ENCODE measurements at regions not wholly inside any gene's neighbourhood (a gene's known extent, or its start where the extent isn't known, plus 50 kb on each side); places are given as distances from the start of the nearest gene placed in this dataset.

GRCh38 chr3:59286791-59287531 is 237.1 kb upstream of the CFAP20DC start:
- Histone ChIP-seq H3K27ac (ENCODE audit: low read length) (no peak overlapping the region), H3K36me3 (ENCODE audit: control insufficient read depth, insufficient read depth, low read length) (no peaks in the 10 kb centered on the region), H3K4me1 (ENCODE audit: control insufficient read depth, insufficient read depth, low read length) (no peaks in the 10 kb centered on the region), H3K4me3 (ENCODE audit: low read length) (no peak overlapping the region), H3K9me3 (ENCODE audit: control insufficient read depth, insufficient read depth, low read length) (peaks cover 1% of the 10 kb centered on the region; the same call in 1 of the 2 replicates), H3K27me3 (ENCODE audit: control insufficient read depth, insufficient read depth, low read length) (no peaks in the 10 kb centered on the region)
- no peak for DNase-seq (ENCODE audit: low read depth, low spot score)
- WGBS (ENCODE audit: insufficient coverage, insufficient read length) = no CpG with 5 or more reads among the region's 2 CpGs

- Histone ChIP-seq H3K36me3 (ENCODE audit: control insufficient read depth, insufficient read depth, low read length) (no peaks in the 10 kb centered on the region), H3K27me3 (ENCODE audit: control insufficient read depth, insufficient read depth, low read length) (no peaks in the 10 kb centered on the region), H3K4me3 (ENCODE audit: low read length) (no peak overlapping the region), H3K27ac (ENCODE audit: low read length) (no peak overlapping the region), H3K9me3 (ENCODE audit: control insufficient read depth, insufficient read depth, low read length) (peaks cover 1% of the 10 kb centered on the region; the same call in 1 of the 2 replicates), H3K4me1 (ENCODE audit: control insufficient read depth, insufficient read depth, low read length) (no peaks in the 10 kb centered on the region)
- no CpG with 5 or more reads among the region's 2 CpGs for WGBS (ENCODE audit: insufficient coverage, insufficient read length)
- no peak for DNase-seq (ENCODE audit: low read depth, low spot score)
Measured at GRCh38 chr3:59285560-59285959, 235.7 kb upstream of the CFAP20DC start.

GRCh38 chr3:59284926-59285325 is 235.1 kb upstream of the CFAP20DC start:
- Histone ChIP-seq H3K4me3 (ENCODE audit: low read length) (no peak overlapping the region), H3K9me3 (ENCODE audit: control insufficient read depth, insufficient read depth, low read length) (peaks cover 1% of the 10 kb centered on the region; the same call in 1 of the 2 replicates), H3K36me3 (ENCODE audit: control insufficient read depth, insufficient read depth, low read length) (no peaks in the 10 kb centered on the region), H3K27me3 (ENCODE audit: control insufficient read depth, insufficient read depth, low read length) (no peaks in the 10 kb centered on the region), H3K4me1 (ENCODE audit: control insufficient read depth, insufficient read depth, low read length) (no peaks in the 10 kb centered on the region), H3K27ac (ENCODE audit: low read length) (no peak overlapping the region)
- no CpG with 5 or more reads among the region's 1 CpG for WGBS (ENCODE audit: insufficient coverage, insufficient read length)
- DNase-seq (ENCODE audit: low read depth, low spot score) = no peak

GRCh38 chr3:59280113-59280512 is 230.3 kb upstream of the CFAP20DC start:
- H3K9me3 ChIP-seq (ENCODE audit: control insufficient read depth, insufficient read depth, low read length) = peaks cover 1% of the 10 kb centered on the region; the same call in 1 of the 2 replicates
- no CpG with 5 or more reads among the region's 2 CpGs for WGBS (ENCODE audit: insufficient coverage, insufficient read length)

GRCh38 chr3:59277816-59278215 is 228.0 kb upstream of the CFAP20DC start:
- Histone ChIP-seq H3K36me3 (ENCODE audit: control insufficient read depth, insufficient read depth, low read length) (no peaks in the 10 kb centered on the region), H3K27me3 (ENCODE audit: control insufficient read depth, insufficient read depth, low read length) (no peaks in the 10 kb centered on the region), H3K4me3 (ENCODE audit: low read length) (no peak overlapping the region), H3K9me3 (ENCODE audit: control insufficient read depth, insufficient read depth, low read length) (no peaks in the 10 kb centered on the region), H3K27ac (ENCODE audit: low read length) (no peak overlapping the region), H3K4me1 (ENCODE audit: control insufficient read depth, insufficient read depth, low read length) (no peaks in the 10 kb centered on the region)
- no peak for DNase-seq (ENCODE audit: low read depth, low spot score)
- no CpG with 5 or more reads among the region's 1 CpG for WGBS (ENCODE audit: insufficient coverage, insufficient read length)

More at GRCh38 chr3:59280113-59280512, 230.3 kb upstream of the CFAP20DC start:
- Histone ChIP-seq H3K4me3 (ENCODE audit: low read length) (no peak overlapping the region), H3K36me3 (ENCODE audit: control insufficient read depth, insufficient read depth, low read length) (no peaks in the 10 kb centered on the region), H3K27me3 (ENCODE audit: control insufficient read depth, insufficient read depth, low read length) (no peaks in the 10 kb centered on the region), H3K27ac (ENCODE audit: low read length) (no peak overlapping the region), H3K4me1 (ENCODE audit: control insufficient read depth, insufficient read depth, low read length) (no peaks in the 10 kb centered on the region)
- DNase-seq (ENCODE audit: low read depth, low spot score) = no peak

- H3K27ac ChIP-seq (ENCODE audit: low read length) = no peak overlapping the region
- no CpG with 5 or more reads among the region's 4 CpGs for WGBS (ENCODE audit: insufficient coverage, insufficient read length)
Measured at GRCh38 chr3:59277201-59277600, 227.4 kb upstream of the CFAP20DC start.

GRCh38 chr3:59273976-59274375 is 224.2 kb upstream of the CFAP20DC start:
- Histone ChIP-seq H3K27me3 (ENCODE audit: control insufficient read depth, insufficient read depth, low read length) (no peaks in the 10 kb centered on the region), H3K4me3 (ENCODE audit: low read length) (no peak overlapping the region), H3K27ac (ENCODE audit: low read length) (no peak overlapping the region), H3K9me3 (ENCODE audit: control insufficient read depth, insufficient read depth, low read length) (no peaks in the 10 kb centered on the region), H3K36me3 (ENCODE audit: control insufficient read depth, insufficient read depth, low read length) (no peaks in the 10 kb centered on the region), H3K4me1 (ENCODE audit: control insufficient read depth, insufficient read depth, low read length) (no peaks in the 10 kb centered on the region)
- DNase-seq (ENCODE audit: low read depth, low spot score) = no peak
- no CpG with 5 or more reads among the region's 2 CpGs for WGBS (ENCODE audit: insufficient coverage, insufficient read length)

More at GRCh38 chr3:59277201-59277600, 227.4 kb upstream of the CFAP20DC start:
- no peak overlapping the region for H3K4me3 ChIP-seq (ENCODE audit: low read length)
- H3K27me3 ChIP-seq (ENCODE audit: control insufficient read depth, insufficient read depth, low read length) = no peaks in the 10 kb centered on the region
- no peaks in the 10 kb centered on the region for H3K9me3 ChIP-seq (ENCODE audit: control insufficient read depth, insufficient read depth, low read length)
- no peak for DNase-seq (ENCODE audit: low read depth, low spot score)
- no peaks in the 10 kb centered on the region for H3K4me1 ChIP-seq (ENCODE audit: control insufficient read depth, insufficient read depth, low read length)
- no peaks in the 10 kb centered on the region for H3K36me3 ChIP-seq (ENCODE audit: control insufficient read depth, insufficient read depth, low read length)

- Histone ChIP-seq H3K4me3 (ENCODE audit: low read length) (no peak overlapping the region), H3K27me3 (ENCODE audit: control insufficient read depth, insufficient read depth, low read length) (no peaks in the 10 kb centered on the region), H3K9me3 (ENCODE audit: control insufficient read depth, insufficient read depth, low read length) (no peaks in the 10 kb centered on the region), H3K27ac (ENCODE audit: low read length) (no peak overlapping the region), H3K36me3 (ENCODE audit: control insufficient read depth, insufficient read depth, low read length) (no peaks in the 10 kb centered on the region), H3K4me1 (ENCODE audit: control insufficient read depth, insufficient read depth, low read length) (no peaks in the 10 kb centered on the region)
- DNase-seq (ENCODE audit: low read depth, low spot score) = no peak
- WGBS (ENCODE audit: insufficient coverage, insufficient read length) = 100% methylated on average over 1 of the region's 2 CpGs
Measured at GRCh38 chr3:59271971-59272370, 222.1 kb upstream of the CFAP20DC start.

GRCh38 chr3:59270921-59271320 is 221.1 kb upstream of the CFAP20DC start:
- Histone ChIP-seq H3K27me3 (ENCODE audit: control insufficient read depth, insufficient read depth, low read length) (no peaks in the 10 kb centered on the region), H3K27ac (ENCODE audit: low read length) (no peak overlapping the region), H3K4me1 (ENCODE audit: control insufficient read depth, insufficient read depth, low read length) (no peaks in the 10 kb centered on the region), H3K36me3 (ENCODE audit: control insufficient read depth, insufficient read depth, low read length) (no peaks in the 10 kb centered on the region), H3K9me3 (ENCODE audit: control insufficient read depth, insufficient read depth, low read length) (no peaks in the 10 kb centered on the region), H3K4me3 (ENCODE audit: low read length) (no peak overlapping the region)
- DNase-seq (ENCODE audit: low read depth, low spot score) = no peak
- no CpG with 5 or more reads among the region's 4 CpGs for WGBS (ENCODE audit: insufficient coverage, insufficient read length)

- DNase-seq (ENCODE audit: low read depth, low spot score) = no peak
- Histone ChIP-seq H3K4me1 (ENCODE audit: control insufficient read depth, insufficient read depth, low read length) (no peaks in the 10 kb centered on the region), H3K4me3 (ENCODE audit: low read length) (no peak overlapping the region), H3K27me3 (ENCODE audit: control insufficient read depth, insufficient read depth, low read length) (no peaks in the 10 kb centered on the region), H3K27ac (ENCODE audit: low read length) (no peak overlapping the region), H3K36me3 (ENCODE audit: control insufficient read depth, insufficient read depth, low read length) (no peaks in the 10 kb centered on the region), H3K9me3 (ENCODE audit: control insufficient read depth, insufficient read depth, low read length) (no peaks in the 10 kb centered on the region)
- no CpG with 5 or more reads among the region's 2 CpGs for WGBS (ENCODE audit: insufficient coverage, insufficient read length)
Measured at GRCh38 chr3:59270209-59270608, 220.4 kb upstream of the CFAP20DC start.

GRCh38 chr3:59268170-59268569 is 218.3 kb upstream of the CFAP20DC start:
- H3K27ac ChIP-seq (ENCODE audit: low read length) = no peak overlapping the region
- no peaks in the 10 kb centered on the region for H3K36me3 ChIP-seq (ENCODE audit: control insufficient read depth, insufficient read depth, low read length)
- H3K27me3 ChIP-seq (ENCODE audit: control insufficient read depth, insufficient read depth, low read length) = no peaks in the 10 kb centered on the region
- H3K9me3 ChIP-seq (ENCODE audit: control insufficient read depth, insufficient read depth, low read length) = no peaks in the 10 kb centered on the region
- DNase-seq (ENCODE audit: low read depth, low spot score) = no peak
- no CpG with 5 or more reads among the region's 1 CpG for WGBS (ENCODE audit: insufficient coverage, insufficient read length)
- no peak overlapping the region for H3K4me3 ChIP-seq (ENCODE audit: low read length)
- no peaks in the 10 kb centered on the region for H3K4me1 ChIP-seq (ENCODE audit: control insufficient read depth, insufficient read depth, low read length)

Data from iPS DF 6.9 (cell line).